NCI-H69 (cell line): ENCODE measurements at regions not wholly inside any gene's neighbourhood (a gene's known extent, or its start where the extent isn't known, plus 50 kb on each side); places are given as distances from the start of the nearest gene placed in this dataset.

Source experiments
- DNase-seq: peaks from one replicate; lab custom pipeline; 2025; lab: John Stamatoyannopoulos, UW

- DNase-seq: no peak
These were observed 88.3 kb downstream of the ANKRD60 start for GRCh38 chr20:58139849-58140786.

DNA sequence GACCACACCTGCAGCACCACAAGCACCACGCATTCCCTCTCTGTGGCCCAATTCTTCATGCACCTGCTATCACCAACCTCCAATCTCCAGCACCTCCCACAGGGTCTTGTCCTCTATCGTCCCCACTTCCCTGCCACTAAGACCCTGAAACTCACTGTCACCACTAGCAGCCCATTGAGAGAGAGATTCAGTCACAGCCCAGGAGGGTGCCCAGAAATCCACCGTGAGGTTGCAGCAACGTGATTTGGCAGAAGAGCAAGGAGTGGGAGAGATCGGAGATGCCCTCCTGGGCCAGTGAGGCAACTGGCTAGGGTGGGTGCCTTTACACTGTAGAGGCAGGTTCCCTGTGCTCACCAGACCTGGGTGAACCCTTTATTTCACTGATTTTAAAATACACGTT, 90.1 kb downstream of the ANKRD60 start:
- no peak for DNase-seq

DNA sequence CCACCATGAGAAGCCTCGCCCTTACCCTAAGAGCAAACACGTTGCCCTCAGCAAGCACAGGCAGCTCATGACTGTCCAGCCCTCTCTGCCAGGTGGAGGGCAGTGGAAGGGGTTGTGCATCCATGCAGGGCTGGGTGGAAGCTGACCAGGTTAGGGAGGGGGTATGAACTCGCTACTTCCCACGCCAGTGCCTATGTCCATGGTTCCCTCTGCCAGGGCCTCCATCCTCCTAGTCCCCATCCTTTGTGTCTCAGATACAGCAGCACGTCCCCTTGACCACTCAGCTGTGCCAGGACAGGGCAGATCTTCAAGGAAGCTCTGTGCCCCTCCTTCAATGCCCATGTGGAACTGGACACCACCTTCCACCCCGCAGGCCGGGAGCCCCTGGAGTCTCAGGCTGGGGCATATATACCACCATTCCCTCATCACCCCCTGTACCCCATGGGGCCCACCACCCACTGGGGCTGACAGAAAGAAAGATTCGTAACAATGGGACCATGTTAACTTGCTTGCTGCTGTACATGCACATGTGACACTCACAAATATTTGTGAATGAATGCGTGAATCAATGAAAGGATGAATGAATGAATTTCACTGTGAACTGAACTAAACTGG, 90.7 kb downstream of the ANKRD60 start:
- no peak for DNase-seq

DNA sequence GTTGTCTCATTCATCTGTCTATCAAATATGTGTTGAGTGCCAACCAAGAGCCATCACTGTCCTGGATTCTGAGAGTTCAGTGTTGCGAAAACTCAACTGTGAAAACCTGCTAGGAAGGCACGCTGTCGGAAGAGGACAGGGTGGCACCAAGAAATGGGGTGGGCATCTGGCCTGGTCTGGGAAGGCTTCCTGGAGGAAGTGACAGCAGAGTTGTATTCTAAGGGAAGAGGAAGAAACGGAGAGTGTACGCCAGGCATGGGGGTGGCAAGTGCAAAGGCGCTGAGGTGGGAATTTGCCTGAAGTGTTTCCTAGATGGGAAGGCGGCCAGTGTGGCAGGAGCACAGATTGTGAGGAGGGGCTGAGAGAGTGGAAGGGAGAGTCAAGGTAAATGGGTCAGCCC, 91.2 kb downstream of the ANKRD60 start:
- no peak for DNase-seq

DNA sequence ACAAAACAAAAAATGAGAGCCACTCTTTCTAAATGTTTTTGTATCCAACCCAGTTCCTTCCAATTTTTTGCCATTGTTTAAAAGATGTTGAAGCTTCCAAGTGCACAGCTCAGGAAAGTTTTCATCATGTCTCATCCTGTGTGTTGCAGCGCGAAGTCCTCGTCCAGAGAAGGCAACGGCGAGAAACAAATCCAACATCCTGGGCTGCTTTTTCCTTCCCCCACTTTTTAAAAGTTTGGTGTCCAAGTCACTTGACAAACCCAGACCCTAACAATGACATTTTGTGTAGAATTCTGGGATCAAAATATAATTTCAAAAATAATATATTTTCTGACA, 92.3 kb downstream of the ANKRD60 start:
- DNase-seq: no peak

GRCh38 chr20:58135441-58136148, 92.9 kb downstream of the ANKRD60 start:
- peak; percentile 95 for DNase-seq

DNA sequence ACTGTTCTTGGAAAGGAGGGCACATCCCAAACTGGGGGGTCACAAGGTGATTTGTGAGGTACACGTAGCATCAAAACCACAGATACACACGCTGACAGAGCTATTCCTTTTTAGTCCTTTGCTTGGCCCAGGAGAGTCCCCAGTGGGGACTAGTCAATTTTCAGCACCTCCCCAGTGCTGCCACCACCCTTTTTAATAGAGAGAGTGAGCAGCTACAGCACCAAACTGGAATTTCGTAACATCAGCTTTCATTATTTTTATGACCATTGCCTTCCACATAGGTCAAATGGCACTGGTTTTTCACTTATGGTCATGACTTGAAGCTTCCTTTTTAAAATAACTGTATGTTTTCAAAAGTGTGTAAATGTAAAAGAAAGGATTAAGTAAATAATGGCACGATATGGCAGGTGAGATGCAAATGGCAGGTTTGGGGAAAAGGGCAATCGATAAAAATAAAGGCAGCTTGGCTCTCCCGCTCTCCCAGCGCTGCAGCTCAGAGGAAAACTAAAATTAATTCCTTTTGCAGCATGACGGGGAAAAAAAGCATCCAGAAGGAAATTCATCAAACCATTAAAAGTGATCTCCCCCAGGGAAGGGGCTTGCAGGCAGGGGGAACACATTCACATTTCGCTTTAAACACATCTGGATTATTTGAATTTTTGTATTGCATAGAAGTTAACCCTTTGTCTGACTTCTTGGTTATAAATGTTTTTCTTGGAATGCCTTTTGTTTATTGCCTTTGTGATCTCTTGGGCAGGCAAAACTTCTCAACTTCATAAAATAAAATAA, 95.2 kb downstream of the ANKRD60 start:
- DNase-seq: peak; percentile 32

- DNase-seq: peak; percentile 92
These were observed 96.8 kb downstream of the ANKRD60 start for GRCh38 chr20:58131551-58132142.

DNA sequence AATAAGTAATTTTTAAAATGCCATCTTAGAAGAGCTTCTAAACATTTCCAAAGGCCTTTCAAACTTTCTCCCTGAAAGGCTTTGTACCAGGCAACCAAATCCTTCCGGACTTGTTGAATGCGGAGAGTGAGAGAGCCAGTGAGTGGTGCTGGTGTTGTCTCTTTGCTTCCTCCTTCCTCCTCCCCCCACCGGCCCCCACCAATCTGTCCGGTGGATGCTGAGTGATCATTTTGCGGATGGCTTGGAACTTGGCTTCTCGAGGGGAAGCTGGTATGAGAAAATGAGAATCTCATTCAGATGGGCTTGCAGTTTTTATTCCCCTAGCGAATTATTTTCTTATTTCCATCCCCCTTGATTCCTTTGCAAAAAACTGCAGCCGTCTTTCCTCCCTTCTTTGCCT, 97.3 kb downstream of the ANKRD60 start:
- peak; percentile 89 for DNase-seq

- DNase-seq: peak; percentile 55
These were observed 97.9 kb downstream of the ANKRD60 start for GRCh38 chr20:58130581-58130980.

GRCh38 chr20:58130156-58130555, 98.3 kb downstream of the ANKRD60 start:
- peak; percentile 10 for DNase-seq

- no peak for DNase-seq
These were observed 98.7 kb downstream of the ANKRD60 start for GRCh38 chr20:58129721-58130151.

- DNase-seq: no peak
These were observed 99.5 kb downstream of the ANKRD60 start for GRCh38 chr20:58128635-58129625.

DNA sequence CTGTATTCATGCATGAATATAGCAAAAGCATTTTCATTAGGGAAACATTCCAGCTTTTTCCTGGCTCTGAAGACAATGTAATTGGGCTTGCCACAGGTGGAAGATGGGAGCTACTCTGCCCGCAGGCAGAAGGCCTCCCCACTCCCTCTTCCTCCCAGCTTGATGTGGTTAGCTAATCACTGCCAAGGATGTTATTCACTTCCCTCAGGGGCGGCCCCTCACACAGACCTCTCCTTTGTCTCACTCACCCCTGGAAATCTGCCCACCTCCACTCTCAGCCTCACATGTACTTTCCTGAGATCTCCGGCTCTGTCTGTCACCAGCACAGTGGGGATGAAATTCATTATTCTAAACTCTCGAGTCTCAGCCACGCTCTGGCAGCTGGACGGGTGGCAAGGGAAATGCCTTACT, 100.7 kb downstream of the ANKRD60 start:
- DNase-seq: peak; percentile 95

DNA sequence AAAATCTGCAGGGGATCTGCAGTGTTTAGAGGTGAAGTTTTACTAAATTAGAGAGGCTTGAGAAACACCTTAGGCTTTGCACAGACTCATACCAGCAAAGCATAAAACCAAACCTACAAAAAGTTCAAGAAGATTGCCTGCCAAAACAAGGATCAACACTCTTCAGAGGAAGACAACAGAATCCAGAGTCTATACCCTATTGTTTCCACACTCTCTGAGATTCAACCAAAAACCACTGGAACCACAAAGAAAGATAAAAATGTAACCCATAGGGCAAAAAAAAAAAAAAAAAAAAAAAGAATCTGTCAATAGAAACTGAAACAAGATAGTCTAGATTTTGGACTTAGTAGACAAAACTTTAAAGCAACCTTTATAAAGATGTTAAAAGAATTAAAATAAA, 102.7 kb downstream of the ANKRD60 start:
- no peak for DNase-seq

DNA sequence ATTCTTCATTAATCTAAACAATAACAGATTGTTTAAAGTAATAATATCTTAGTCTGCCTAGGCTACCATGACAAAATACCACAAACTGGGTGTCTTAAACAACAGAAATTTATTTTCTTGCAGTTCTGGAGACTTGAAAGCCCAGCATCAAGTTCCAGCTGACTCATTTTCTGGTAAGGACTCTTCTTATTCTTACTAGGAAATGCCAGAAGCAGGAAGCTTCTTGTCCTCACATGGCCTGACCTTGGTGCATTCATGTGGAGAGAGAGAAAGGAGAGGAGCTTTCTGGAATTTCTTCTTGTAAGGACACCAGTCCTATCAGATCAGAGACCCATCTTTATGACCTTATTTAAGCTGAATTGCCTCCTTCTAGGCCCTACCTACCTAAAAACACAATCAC, 110.5 kb downstream of the ANKRD60 start:
- no peak for DNase-seq

DNA sequence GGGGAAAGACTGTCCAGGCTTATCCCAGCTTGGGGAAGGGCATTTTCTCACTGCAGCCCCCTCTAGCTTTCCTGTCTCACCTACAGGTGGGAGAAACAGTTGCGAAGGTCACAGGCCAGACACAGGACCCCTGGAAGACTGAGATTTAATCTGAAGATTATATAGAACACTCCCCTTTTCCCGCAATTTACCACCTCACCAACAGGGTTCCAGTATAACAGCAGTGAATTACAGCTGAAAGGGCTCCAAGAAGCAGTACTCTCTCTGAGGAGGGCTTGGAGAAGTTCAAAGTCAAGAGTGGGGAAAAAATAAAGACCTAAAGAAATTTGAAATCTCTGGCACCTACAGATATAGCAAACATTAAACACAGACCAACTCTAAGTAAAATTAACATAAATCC, 111.9 kb downstream of the ANKRD60 start:
- DNase-seq: no peak

DNA sequence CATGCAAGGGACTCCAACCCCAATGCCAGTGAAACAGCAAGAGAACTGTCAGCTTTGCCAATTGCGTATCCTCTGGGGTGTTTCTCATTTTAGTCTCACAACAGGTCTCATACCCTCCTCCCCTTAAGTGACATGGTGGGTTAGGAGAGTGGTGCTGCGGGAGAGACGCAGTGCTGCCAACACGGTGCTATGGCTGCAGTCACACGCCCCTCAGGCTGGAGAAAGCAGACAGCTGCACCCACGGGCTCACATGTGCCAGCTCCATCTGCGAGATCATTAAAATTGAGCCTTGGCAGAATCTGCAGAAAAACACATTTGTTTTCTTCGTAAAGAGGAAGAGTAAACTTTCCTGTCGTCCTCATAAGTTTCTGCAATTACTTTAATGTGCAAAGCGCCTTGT, 114.7 kb downstream of the ANKRD60 start:
- DNase-seq: peak; percentile 28

DNA sequence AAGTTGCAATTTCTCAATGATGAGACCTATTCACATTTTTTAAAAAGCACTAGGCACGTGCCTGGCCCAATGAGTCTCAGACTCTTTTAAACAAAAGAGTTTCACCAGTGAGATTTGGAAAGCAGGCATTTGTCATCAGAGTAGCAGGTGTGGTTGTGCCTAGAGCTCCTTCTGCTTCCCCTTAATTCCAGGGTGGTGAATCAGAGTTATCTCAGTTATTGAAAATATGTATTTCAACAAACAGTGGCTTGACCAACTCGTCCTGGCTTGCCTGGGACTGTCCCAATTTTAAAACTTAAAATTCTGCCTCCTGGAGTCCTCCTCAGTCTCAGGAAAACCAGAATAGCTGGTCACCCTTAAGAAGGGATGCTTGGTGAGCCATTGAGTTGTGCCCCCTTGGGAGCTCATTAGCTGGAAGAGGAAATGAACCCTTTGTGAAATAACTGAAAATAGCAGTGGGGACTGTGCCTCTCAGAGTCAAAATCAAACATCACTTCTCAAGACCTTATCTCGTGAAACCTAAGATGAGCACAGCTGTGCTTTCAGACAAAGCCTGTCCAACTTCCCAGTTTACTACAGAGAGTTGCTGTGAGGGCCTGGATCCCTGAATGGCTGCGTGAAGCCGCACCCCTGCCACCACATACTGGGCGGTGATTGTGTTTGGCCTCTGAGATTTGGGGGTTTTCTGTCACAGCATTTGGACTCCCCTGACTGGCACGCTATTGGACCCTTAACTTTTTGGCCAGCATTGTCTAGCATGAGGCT, 116.3 kb downstream of the ANKRD60 start:
- peak; percentile 61 for DNase-seq
